DMS53 treated with DMSO at 0.1 percent for 48 hours (cell line): ENCODE measurements at regions not wholly inside any gene's neighbourhood (a gene's known extent, or its start where the extent isn't known, plus 50 kb on each side); places are given as distances from the start of the nearest gene placed in this dataset.
"Not testable (repeated sequence)": the region's sequence is repeated elsewhere in the genome, so short reads cannot be mapped to it uniquely, and the experiment has no call there.

Source experiments
- DNase-seq: peaks from one replicate; lab custom pipeline; 2025; ENCODE audit not compliant: unreplicated experiment; lab: John Stamatoyannopoulos, UW

DNA sequence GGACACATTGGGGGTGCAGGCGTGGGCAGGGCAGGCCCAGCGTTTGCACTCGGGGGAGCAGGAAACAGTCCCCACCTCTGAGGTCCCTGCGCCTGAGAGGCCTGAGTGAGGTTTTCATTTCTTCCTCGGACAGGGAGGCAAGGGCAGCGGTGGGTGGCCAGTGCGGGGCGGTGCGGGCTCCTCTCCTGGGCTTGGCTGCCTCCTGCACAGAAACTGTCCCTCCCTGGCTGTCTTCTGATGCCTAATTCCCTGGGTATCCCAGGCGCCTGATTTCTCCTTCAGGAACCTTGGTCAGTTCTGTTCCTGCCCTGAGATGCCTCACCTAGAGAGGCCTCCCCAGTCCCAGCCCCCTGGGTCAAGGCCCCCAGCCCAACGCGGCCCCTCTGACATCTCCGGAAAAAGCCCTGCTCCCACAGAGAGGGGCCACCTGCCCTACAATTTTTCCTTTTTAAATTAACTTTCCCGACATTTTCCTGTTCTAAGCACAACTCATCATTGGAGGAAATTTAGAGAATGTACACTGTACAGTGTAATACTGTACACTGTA is 260.3 kb downstream of the ADGRD1 start:
- DNase-seq, result no peak

DNA sequence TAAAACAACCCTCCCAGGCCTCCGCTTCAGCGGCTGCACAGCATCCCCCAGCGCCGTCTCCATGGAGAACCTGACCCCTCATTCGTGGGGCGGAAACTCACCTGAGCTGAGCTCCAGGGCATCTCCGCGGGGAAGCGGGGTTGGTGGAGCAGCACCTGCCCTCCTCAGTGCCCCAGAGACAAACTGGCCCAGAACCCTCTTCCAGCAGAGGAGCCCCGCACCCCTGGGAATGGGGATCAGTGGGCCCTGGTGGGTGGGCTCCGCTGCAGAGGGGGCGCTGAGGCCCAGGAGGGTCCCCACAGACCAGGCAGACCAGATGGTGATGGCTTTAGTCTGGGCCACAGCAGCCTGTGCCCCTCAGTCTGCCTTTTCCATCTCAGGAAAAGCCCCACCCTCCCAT is 261.2 kb downstream of the ADGRD1 start:
- not testable (repeated sequence) for DNase-seq

DNA sequence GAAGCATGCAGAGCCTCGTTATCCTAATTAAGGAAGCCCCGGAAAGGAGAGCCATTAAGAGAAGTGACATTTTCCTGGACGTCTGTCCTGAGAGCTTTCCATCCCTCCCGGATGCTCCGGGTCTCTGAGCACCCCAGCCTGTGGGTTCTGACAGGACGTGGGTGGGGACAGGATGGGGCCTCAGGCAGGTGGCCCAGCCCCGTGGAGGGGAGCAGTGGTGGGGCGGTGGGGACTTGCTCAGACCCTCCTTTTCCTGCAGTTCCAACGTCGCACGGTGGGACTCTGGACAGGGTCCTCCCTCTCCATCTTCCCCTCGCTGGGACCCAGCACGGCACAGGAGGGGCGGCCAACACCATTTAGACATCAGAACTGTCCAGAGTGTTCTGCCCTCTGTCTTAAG is 262.9 kb downstream of the ADGRD1 start:
- DNase-seq, result not testable (repeated sequence)

DNA sequence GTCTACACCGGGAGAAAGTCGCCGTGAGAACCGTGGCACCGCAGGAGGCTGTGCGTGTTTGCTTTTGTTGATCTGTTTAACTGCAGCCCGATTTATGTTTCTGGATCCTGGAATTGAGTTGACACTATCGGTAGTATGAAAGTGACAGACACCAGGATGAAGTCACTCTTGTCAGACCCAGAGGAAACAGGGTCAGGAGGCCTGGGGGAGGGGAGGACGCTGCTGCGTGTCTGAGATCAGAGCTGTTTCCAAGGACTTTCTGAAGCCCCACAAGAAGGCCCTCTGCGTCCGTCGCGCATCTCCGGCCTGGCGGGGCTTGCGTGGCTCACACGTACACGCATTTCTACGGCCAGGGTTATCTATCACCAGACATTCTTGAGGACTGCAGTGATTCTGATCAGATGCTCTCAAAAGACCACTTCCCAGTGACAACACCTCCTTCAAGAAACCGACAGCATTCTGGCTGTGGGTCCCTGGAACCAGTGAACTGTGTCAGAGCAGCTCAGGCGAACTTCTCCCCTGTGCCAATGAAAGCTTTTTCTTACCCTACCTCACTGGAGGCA is 263.4 kb downstream of the ADGRD1 start:
- DNase-seq, result no peak

DNA sequence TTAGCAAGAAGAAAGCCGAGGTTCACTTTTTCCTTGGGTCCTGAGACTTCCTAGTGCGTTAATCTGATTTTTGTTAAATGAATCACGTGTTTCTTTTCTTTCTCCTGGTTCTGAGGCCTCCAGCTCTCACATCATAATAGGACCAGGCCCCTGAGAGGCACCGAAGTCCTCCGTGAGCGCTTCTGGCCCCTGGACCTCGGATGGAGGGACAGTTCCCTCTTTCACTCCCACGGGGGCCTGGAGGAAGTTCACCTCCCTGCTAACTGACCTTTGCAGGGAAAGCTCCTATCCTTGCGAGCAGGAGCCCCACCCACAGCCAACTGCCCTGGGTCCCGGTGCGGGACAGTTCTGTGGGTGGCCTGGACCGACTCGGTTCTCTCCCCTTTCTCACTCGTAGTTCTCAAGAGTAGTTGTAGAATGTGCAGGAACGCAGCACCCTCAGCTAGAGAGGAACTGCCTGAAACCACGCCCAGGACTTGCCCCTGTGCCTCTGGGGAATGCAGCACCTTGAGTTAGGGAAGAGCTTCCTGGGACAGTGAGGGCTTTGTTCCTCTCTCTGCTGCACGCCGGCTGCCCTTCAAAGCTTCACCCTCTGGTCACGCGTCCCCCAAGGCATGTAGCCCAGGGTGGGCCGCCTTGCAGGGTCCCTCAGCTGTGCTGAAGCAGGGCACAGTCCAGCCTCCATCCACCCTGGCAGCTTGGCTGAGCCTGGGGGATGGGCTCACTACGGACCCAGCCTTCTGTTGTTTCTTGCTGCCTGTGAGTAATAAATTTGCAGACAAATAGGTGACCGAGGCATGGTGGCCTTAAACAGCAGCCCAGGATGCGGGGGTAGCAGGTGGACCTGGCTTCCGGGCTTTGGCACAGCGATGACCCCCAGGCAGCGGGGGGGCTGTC is 264.6 kb downstream of the ADGRD1 start:
- DNase-seq, result no peak

DNA sequence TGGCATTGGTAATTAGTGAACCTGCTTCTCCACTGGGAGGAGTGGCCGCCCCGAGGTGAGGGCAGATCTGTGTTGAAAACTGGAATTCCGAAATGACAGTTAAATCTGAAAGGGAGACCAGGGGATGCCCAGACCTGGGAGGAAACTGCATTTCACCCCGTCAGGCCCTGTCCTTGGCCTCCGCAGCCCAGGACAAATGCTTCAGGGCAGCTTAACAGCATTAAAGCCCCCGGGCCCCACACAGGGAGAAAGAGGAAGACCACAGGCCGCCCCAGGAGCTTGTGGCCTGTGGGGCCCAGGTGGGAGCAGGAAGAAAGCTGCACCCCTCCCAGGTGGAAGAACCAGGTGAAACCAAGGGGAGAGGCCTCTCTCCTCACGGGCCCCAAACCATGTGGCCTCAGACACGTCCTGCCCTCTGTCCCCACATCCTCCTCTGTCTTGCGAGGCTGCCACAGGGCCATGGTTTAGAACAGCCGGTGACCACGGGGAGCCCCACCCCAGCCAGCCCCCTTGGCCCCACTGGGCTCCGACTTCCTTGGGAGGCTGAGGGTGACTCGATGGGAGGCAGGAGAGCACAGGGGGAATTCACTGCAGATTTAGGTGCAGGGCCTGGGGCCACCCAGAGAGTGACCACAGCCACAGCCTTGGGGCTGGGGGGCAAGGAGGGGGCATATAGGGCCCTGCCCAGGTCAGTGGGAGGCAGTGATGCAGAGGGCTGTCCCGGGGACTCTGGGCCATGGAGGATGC is 265.4 kb downstream of the ADGRD1 start:
- DNase-seq, result no peak

DNA sequence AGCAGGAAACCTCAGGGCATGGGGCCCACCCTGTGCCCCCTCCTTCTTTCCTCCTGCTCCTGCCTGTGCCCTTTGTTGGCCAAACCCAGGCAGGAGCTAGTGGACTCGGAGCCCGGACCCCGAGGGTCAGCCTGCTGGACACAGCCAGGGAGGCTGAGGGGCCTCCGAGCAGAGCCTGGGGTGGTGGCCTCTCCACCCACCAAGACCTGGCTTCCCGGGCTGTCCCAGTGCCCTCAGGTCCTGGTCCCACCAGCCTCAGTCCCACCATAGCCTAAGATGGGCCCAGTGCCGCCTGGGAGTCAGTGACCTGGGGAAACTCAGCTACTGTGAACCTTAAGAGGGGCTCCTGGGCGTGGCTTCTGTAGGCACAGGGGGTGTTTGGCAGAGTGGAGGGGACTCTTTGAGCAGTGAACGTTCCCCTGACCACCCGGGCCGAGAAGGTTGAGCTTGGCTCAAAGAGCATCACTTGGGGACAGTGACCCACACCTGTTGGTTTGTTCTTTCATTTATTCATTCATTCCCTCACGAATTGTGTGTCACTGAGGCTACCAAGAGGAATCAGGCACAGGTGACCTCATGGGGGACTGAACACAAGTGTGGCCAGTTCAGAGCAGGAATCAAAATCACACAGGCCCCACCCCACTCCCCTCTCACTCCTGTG is 266.1 kb downstream of the ADGRD1 start:
- no peak for DNase-seq

DNA sequence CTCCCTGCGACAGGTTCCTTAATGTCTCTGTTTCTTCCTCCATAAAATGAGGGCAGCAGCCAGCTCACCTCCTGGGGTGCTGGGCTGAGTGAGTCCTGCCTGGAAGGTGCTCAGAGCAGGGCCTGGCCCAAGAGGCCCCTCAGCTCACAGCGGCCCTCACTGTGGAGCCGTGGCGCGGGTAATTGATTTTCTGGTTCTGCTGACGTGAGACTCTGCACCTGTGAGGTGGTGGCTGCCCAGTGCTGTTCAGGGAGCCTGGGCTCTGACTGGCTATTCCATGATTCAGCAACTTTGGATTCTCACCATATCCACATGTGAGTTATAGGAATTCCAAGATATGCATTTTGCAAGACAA is 266.6 kb downstream of the ADGRD1 start:
- DNase-seq, result no peak

DNA sequence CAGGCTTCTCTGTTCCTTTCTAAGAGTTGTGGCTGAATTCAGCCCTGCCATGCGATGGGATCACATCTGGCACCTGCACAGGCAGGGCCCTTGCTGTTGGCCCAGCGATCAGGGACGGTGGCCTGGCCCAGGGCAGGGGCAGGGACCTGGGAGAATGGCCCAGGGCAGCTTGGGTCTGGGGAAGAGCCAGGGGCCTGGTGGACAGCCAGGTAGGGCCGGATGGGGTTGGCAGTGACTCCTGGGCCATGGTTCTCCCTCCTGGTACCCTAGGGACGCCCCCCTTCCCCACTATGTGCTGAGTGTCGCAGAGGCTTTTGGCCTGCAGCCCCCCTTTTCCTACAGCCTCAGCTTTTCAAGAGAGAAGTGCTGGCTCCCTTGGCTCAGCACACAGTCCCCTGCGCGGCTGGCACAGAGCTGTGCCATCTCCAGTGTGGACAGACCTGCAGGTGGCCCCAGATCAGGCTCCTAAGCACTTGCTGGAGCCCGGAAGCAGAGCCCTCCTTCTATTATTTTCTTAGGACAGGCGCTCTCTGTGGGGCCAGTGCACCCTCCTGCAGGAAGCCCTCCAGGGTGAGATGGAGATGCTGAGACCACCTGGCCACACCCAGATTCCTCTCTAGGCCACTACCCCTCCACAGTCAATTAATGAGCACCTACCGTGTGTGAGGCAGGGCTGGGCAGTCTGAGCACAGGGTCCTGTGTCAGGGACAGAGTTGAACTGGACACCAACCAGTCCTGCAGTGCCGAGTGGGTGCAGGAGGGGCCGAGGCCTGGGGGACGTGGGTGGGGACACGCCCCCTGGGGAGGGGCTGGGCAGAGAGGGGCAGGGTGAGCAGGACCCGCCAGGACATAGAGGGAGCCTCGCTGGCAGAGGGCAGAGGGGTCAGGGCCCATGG is 267.6 kb downstream of the ADGRD1 start:
- DNase-seq, result no peak

DNA sequence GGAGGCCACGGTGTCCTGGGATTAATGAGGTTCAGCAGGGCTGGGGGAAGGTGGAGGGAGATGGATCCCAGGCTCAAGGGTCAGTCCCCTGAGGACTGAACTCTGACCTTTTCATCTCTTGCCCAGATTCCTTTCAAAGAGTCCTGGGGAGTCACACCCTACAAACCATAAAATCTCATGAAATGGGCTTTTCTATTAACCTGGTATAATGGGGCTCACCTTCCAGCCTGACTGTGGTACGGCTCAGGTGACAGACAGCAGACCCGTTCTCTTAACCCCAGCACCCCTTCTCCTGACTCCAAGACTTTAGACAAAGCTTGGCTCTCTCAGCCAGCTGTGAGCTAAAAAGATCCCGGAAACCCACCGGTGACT is 268.2 kb downstream of the ADGRD1 start:
- no peak for DNase-seq

DNA sequence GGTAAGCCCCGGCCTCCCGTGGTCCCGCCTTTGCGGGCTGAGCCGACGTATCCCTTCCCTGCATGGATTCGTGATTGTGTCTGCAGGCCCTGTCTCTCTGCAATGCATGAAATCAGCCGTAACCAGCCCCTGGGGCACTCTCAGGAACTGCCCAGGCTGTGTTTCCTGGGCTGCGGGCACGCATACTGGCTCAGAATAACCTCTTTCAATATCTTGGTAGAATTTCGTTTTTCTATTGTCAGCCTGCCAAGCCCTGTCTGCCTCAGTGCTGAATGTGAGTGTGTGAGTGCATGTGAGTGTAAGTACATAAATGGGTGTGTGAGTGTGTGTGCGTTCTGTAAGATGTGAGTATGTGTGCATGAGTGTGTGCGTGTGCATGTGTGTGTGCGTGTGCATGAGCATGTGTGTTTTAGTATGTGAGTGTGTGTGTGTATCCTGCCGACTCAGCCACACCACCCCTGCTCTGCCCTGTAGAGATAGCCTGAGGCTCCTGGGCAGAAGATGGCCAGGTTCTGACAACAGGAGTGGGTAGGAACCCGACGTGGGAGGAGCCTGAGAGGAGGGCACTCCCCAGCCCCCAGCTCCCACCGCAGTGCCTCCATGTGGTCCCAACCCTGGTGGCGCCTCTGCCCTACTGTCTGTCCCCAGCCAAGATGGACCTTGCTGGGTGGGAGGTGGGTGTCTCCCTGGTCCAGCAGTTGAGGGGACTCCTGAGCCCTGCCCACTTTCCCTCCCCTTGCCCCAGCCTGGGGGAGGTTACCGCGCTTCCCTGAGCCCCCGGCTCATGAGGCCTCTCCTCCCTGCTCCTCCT is 268.8 kb downstream of the ADGRD1 start:
- DNase-seq, result no peak

DNA sequence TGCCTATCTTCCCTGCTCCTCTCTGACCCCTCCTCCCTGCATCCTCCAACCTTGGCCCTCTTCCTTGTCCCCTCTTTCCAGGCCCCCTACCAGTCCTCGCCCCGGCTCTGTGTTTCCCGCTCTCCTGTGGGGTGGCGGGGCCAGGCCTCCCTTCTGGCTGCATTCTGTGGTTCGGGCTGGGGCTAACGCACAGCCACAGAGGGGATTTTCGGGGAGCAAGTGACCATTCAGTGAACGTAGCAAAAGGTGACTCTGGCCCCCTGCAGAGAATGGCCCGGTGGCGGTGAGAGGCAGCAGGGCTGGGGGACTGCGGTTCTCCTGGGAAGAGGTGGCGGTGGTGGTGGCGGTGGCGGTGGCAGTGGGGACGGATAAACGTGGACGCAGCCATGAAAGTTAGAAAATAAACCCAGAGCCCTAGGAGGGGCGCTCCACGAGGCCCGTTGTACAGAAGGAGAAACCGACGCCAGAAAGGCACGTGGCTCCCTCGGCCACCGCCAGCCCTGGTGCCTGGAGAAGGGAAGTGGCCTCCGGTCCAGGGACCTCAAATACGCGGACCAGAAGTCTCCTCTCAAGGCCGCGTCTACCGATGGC is 269.6 kb downstream of the ADGRD1 start:
- DNase-seq, result no peak

DNA sequence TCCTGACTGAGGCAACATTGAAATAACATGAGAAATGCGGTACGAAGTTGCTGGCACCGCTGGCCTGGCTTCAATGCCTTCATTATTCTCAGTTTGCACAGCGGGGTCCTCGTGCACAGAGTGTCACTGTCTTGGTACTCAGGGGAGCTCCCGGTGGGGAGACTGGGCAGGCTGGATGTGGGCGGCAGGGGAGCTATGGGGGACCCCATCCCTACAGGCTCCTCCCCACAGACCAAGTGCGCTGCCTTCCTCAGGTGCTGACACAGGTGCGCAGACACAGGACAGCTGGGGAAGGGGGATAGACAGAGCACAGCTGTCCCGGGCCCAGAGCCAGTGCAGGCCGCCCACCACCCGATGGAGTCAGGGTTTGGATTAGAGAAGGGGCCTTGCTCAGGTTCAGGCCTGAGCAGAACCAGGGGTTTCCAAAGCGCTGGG is 270.1 kb downstream of the ADGRD1 start:
- DNase-seq, result no peak

DNA sequence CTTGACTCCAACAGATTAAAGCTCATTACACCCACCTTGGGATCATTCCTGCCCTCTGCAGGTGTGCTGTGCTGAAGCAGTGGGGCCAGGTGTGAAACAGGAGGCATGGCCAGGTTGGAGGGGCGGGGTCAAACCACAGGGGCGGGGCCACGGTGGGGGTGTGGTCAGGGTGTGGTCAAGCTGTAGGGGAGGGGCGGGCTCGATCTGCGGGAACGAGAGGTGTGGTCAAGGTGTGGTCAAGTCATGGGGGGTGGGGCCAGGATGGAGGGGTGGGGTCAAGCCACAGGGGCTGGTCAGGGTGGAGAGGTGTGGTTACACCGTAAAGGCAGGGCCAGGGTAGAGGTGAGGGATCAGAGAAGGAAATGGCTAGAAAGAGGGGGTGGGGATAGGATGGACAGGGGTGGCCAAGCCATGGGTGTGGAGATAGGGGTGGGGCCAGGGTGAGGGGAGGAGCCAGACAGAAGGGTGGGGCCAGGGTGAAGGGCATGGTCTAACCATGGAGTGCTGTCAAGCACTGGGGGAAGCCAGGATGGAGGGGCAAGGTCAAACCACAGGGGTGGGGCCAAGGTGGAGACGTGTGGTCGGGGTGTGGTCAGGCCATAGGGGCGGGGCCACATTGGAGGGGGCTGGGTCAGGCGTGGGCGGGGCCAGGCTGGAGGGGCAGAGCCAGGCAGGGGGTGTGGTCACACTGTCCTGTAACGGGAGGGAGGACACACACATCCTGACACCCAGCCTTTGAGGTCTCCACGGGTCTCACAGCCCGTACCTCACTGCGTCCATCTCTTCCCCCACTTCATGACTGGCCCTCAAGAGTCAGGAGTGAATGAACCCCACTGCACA is 270.7 kb downstream of the ADGRD1 start:
- not testable (repeated sequence) for DNase-seq

DNA sequence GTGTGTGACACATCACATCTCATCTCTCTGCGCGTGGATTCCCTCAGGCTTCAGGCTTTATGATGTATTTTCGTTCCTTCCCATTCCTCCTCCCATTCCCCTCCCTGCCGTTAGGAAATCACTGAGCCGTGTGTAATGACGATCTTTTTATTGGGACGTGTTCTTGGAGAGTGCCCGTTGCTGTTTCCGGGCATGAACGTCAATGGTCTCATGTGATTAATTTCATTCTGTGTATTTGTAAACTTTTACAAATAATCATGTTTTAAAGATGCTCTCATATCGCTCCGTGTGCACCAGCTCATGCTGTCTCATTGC is 271.3 kb downstream of the ADGRD1 start:
- DNase-seq, result not testable (repeated sequence)

DNA sequence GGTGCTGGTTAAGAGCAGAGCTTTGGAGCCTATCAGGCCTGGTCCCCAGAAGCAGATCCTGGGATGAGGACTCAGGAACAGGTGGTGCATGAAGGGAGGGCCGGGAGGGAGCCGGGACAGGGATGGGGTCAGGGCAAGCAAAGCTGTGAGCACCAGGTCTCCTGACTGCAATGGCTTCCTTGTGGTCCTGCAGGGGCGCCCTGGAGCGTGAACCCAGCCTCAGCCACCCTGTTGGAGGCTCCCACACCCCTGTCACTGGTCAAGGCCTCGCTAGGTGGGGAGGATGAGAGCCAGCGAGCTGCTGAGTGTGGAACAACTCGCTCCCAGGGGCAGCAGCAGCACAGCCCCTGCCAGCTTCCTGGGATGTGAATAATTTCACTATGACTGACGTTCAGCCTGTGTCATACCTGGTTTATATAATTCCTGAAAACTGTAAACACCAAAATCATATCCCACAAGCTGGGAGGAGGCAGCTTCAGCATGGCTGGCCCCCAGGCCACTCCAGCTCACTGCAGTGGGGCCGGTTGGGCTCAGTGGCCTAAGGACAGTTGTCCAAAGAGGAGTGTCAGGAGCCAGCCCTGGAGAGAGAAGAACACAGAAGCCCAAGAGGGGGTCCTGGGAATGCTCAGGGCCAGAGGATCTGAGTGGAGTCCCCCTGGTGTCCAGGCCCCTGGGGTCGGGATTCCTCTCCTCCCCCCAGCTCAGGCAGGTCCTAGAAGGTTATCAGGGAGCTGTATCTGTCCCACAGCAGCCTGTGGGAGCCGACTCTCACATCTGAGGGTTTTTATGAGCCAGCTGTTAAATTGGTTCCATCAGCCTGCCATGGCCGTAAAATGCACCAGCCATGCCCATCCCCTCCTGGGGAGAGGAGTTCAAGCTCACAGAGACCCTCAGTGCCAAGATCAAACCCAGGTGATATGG is 272.9 kb downstream of the ADGRD1 start:
- DNase-seq, result no peak

DNA sequence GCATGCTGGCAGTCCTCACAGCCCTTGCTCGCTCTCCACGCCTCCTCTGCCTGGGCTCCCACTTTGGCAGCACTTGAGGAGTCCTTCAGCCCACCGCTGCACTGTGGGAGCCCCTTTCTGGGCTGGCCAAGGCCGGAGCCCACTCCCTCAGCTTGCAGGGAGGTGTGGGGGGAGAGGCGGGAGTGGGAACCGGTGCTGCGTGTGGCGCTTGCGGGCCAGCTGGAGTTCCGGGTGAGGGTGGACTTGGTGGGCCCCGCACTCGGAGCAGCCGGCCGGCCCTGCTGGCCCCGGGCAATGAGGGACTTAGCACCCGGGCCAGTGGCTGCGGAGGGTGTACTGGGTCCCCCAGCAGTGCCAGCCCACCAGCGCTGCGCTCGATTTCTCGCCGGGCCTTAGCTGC is 273.9 kb downstream of the ADGRD1 start:
- DNase-seq, result not testable (repeated sequence)
